Activated CD8-positive, alpha-beta T cell treated with anti-CD3 and anti-CD28 coated beads, Interleukin-2, amount 10 ng/mL, durations not matched to agents 7 days and 5 days (primary cell): ENCODE measurements at regions not wholly inside any gene's neighbourhood (a gene's known extent, or its start where the extent isn't known, plus 50 kb on each side); places are given as distances from the start of the nearest gene placed in this dataset.
"Not testable (repeated sequence)": the region's sequence is repeated elsewhere in the genome, so short reads cannot be mapped to it uniquely, and the experiment has no call there.

ENCODE experiments used
- ATAC-seq: fragments of 150-1000 bp; cut with Tn5 transposase; one replicate; pipeline ENCODE4 v1.10.0; 2021; ENCODE audit warnings: moderate library complexity
- CTCF ChIA-PET: fragments of 350-600 bp; sonication (Branson Sonifier 250); formaldehyde crosslinking; loops from one replicate; lab custom pipeline; 2021; ENCODE audit warnings: antibody characterized with exemption; lab: Charles Lee
- POLR2A ChIA-PET: fragments of 350-600 bp; sonication (Branson Sonifier 250); formaldehyde crosslinking; loops from one replicate; lab custom pipeline; 2021; ENCODE audit warnings: antibody characterized with exemption; lab: Charles Lee
- DNase-seq: peaks from one replicate; pipeline ENCODE4 v3.0.0-alpha.2; 2020
- H3K27ac Mint-ChIP-seq: one replicate; pipeline ENCODE4 v1.8.0; 2021; ENCODE audit warnings: mild to moderate bottlenecking, mixed read lengths
- H3K27me3 Mint-ChIP-seq: one replicate; pipeline ENCODE4 v1.8.0; 2021; ENCODE audit warnings: low read depth, mixed read lengths
- H3K36me3 Mint-ChIP-seq: one replicate; pipeline ENCODE4 v1.8.0; 2021; ENCODE audit warnings: low read depth, mixed read lengths
- H3K4me1 Mint-ChIP-seq: one replicate; pipeline ENCODE4 v1.8.0; 2021; ENCODE audit warnings: low read depth, mixed read lengths
- H3K4me3 Mint-ChIP-seq: one replicate; pipeline ENCODE4 v1.8.0; 2021; ENCODE audit warnings: mild to moderate bottlenecking, mixed read lengths
- H3K9me3 Mint-ChIP-seq: one replicate; pipeline ENCODE4 v1.8.0; 2022; ENCODE audit warnings: mixed read lengths; ENCODE audit not compliant: insufficient read depth

GRCh38 chr1:213345621-213346020, 294.6 kb downstream of the RPS6KC1 start:
- ATAC-seq, result no peak
- ChIA-PET CTCF (interaction anchor here (0.7 kb wide), 1 partner anchor 1045 kb away, joined by 3 read pairs; no protein-coding TSS in a partner anchor), POLR2A (no interaction called here)
- no peak for DNase-seq
- Mint-ChIP-seq H3K4me3 (no peak overlapping the region), H3K4me1 (no peaks in the 10 kb centered on the region), H3K36me3 (no peaks in the 10 kb centered on the region), H3K27ac (no peak overlapping the region), H3K27me3 (peaks cover 8% of the 10 kb centered on the region), H3K9me3 (no peaks in the 10 kb centered on the region)

- CTCF ChIA-PET, result no interaction called here
- Mint-ChIP-seq H3K9me3 (no peaks in the 10 kb centered on the region), H3K4me3 (no peak overlapping the region), H3K4me1 (no peaks in the 10 kb centered on the region), H3K36me3 (no peaks in the 10 kb centered on the region), H3K27ac (no peak overlapping the region), H3K27me3 (no peaks in the 10 kb centered on the region)
- DNase-seq (no peak), ATAC-seq (no peak)
- POLR2A ChIA-PET, result no interaction called here
Measured at GRCh38 chr1:213357403-213357802, 306.4 kb downstream of the RPS6KC1 start.

GRCh38 chr1:213358368-213358767, 307.3 kb downstream of the RPS6KC1 start:
- POLR2A ChIA-PET, DNase-seq, H3K4me1 Mint-ChIP-seq, H3K9me3 Mint-ChIP-seq, H3K27ac Mint-ChIP-seq, H3K4me3 Mint-ChIP-seq, CTCF ChIA-PET, ATAC-seq, H3K36me3 Mint-ChIP-seq, H3K27me3 Mint-ChIP-seq: not testable (repeated sequence)

GRCh38 chr1:213362598-213362997, 311.6 kb downstream of the RPS6KC1 start:
- Mint-ChIP-seq H3K4me1 (no peaks in the 10 kb centered on the region), H3K4me3 (no peak overlapping the region), H3K27me3 (no peaks in the 10 kb centered on the region), H3K36me3 (no peaks in the 10 kb centered on the region), H3K9me3 (no peaks in the 10 kb centered on the region), H3K27ac (no peak overlapping the region)
- DNase-seq, result no peak
- no peak for ATAC-seq
- CTCF ChIA-PET, result interaction anchor here (0.5 kb wide), 1 partner anchor 969 kb away, joined by 3 read pairs; no protein-coding TSS in a partner anchor
- POLR2A ChIA-PET, result no interaction called here

- DNase-seq (no peak), ATAC-seq (no peak)
- POLR2A ChIA-PET, result no interaction called here
- Mint-ChIP-seq H3K27ac (no peak overlapping the region), H3K9me3 (no peaks in the 10 kb centered on the region), H3K4me3 (no peak overlapping the region), H3K27me3 (no peaks in the 10 kb centered on the region), H3K36me3 (no peaks in the 10 kb centered on the region), H3K4me1 (no peaks in the 10 kb centered on the region)
- CTCF ChIA-PET, result no interaction called here
Measured at GRCh38 chr1:213366141-213366831, 315.2 kb downstream of the RPS6KC1 start.

GRCh38 chr1:213369465-213369864, 318.4 kb downstream of the RPS6KC1 start:
- H3K27me3 Mint-ChIP-seq, result no peaks in the 10 kb centered on the region
- POLR2A ChIA-PET, result no interaction called here
- ATAC-seq (no peak), DNase-seq (no peak)
- no peaks in the 10 kb centered on the region for H3K4me1 Mint-ChIP-seq
- CTCF ChIA-PET, result no interaction called here
- H3K27ac Mint-ChIP-seq, result no peak overlapping the region
- H3K4me3 Mint-ChIP-seq, result no peak overlapping the region
- H3K9me3 Mint-ChIP-seq, result no peaks in the 10 kb centered on the region
- H3K36me3 Mint-ChIP-seq, result no peaks in the 10 kb centered on the region

- no peak overlapping the region for H3K4me3 Mint-ChIP-seq
- CTCF ChIA-PET, result no interaction called here
- POLR2A ChIA-PET, result no interaction called here
- no peak overlapping the region for H3K27ac Mint-ChIP-seq
- no peaks in the 10 kb centered on the region for H3K27me3 Mint-ChIP-seq
- no peaks in the 10 kb centered on the region for H3K4me1 Mint-ChIP-seq
- no peaks in the 10 kb centered on the region for H3K36me3 Mint-ChIP-seq
- H3K9me3 Mint-ChIP-seq, result no peaks in the 10 kb centered on the region
- ATAC-seq (no peak), DNase-seq (no peak)
Measured at GRCh38 chr1:213370523-213370922, 319.5 kb downstream of the RPS6KC1 start.

GRCh38 chr1:213371525-213371846, 320.4 kb downstream of the RPS6KC1 start:
- ChIA-PET CTCF (no interaction called here), POLR2A (no interaction called here)
- DNase-seq, result no peak
- Mint-ChIP-seq H3K4me1 (no peaks in the 10 kb centered on the region), H3K4me3 (no peak overlapping the region), H3K9me3 (no peaks in the 10 kb centered on the region), H3K27ac (no peak overlapping the region), H3K27me3 (no peaks in the 10 kb centered on the region), H3K36me3 (no peaks in the 10 kb centered on the region)
- no peak for ATAC-seq

GRCh38 chr1:213371847-213372619, 321.0 kb downstream of the RPS6KC1 start:
- ChIA-PET CTCF (no interaction called here), POLR2A (no interaction called here)
- no peak for DNase-seq
- Mint-ChIP-seq H3K4me1 (no peaks in the 10 kb centered on the region), H3K27me3 (no peaks in the 10 kb centered on the region), H3K36me3 (no peaks in the 10 kb centered on the region), H3K9me3 (no peaks in the 10 kb centered on the region), H3K27ac (no peak overlapping the region), H3K4me3 (no peak overlapping the region)
- ATAC-seq, result no peak

GRCh38 chr1:213374369-213374768, 323.3 kb downstream of the RPS6KC1 start:
- H3K36me3 Mint-ChIP-seq, result no peaks in the 10 kb centered on the region
- no peak overlapping the region for H3K27ac Mint-ChIP-seq
- no peaks in the 10 kb centered on the region for H3K4me1 Mint-ChIP-seq
- ChIA-PET CTCF (no interaction called here), POLR2A (no interaction called here)
- DNase-seq, result peak; percentile 62
- no peaks in the 10 kb centered on the region for H3K27me3 Mint-ChIP-seq
- H3K4me3 Mint-ChIP-seq, result no peak overlapping the region
- H3K9me3 Mint-ChIP-seq, result no peaks in the 10 kb centered on the region
- no peak for ATAC-seq

GRCh38 chr1:213375002-213375401, 324.0 kb downstream of the RPS6KC1 start:
- POLR2A ChIA-PET, result no interaction called here
- CTCF ChIA-PET, result no interaction called here

GRCh38 chr1:213376862-213377372, 325.9 kb downstream of the RPS6KC1 start:
- H3K36me3 Mint-ChIP-seq, result no peaks in the 10 kb centered on the region
- ChIA-PET CTCF (no interaction called here), POLR2A (no interaction called here)
- ATAC-seq (no peak), DNase-seq (no peak)
- H3K4me3 Mint-ChIP-seq, result no peak overlapping the region
- no peaks in the 10 kb centered on the region for H3K9me3 Mint-ChIP-seq
- H3K27ac Mint-ChIP-seq, result no peak overlapping the region
- H3K4me1 Mint-ChIP-seq, result no peaks in the 10 kb centered on the region
- no peaks in the 10 kb centered on the region for H3K27me3 Mint-ChIP-seq

More at GRCh38 chr1:213375002-213375401, 324.0 kb downstream of the RPS6KC1 start:
- ATAC-seq (no peak), DNase-seq (no peak)
- Mint-ChIP-seq H3K4me3 (no peak overlapping the region), H3K27me3 (no peaks in the 10 kb centered on the region), H3K27ac (no peak overlapping the region), H3K9me3 (no peaks in the 10 kb centered on the region), H3K4me1 (no peaks in the 10 kb centered on the region), H3K36me3 (no peaks in the 10 kb centered on the region)
